ENCODE measurements at regions not wholly inside any gene's neighbourhood (a gene's known extent, or its start where the extent isn't known, plus 50 kb on each side); places are given as distances from the start of the nearest gene placed in this dataset.

DNA sequence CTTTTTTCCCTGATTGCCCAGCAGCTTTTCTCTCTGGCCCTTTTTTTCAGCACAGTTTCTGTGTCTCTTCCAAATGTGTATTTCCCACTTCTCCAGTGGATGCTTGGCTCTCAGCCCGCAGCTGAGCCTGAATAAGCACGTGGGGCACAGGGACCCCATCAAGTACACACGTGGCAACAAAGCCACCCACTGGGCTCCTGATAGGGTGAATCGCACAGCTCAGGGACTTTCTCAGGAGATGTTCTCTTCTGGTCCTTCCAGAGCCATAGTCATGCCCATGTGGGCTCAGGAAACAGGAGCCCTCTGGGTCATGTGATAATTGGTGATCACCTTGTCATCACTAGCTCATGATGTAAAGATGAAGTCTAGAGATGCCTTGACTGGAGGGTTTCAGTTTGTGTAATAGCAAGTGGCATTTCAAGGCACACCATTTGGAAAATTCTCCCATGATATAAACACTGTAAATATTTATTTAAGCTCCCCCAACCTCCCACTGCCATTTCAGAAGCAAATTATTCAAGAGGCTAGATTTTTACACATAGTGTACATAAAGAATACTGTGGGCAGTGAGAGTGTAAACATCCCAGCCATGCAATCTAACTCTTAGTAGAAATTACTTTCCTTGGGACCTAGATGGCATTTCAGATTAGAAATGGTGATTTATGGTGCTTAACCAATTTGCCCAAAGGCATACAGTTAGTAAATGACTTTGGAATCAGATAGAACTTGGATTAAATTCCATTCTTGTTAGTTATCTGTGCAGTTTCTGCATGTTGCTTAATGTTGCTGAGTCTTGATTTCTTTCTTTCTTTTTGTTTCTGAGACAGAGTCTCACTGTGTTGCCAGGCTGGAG is 597.5 kb downstream of the SLC4A3 start:
- Mint-ChIP-seq H3K27me3 (no peaks in the 10 kb centered on the region), H3K4me3 (no peak overlapping the region), H3K27ac (no peak overlapping the region), H3K4me1 (no peaks in the 10 kb centered on the region), H3K9me3 (peaks cover 1% of the 10 kb centered on the region), H3K36me3 (no peaks in the 10 kb centered on the region)
- DNase-seq (no peak), ATAC-seq (ENCODE audit: low read depth) (no peak)
- POLR2A ChIA-PET = no interaction called here

DNA sequence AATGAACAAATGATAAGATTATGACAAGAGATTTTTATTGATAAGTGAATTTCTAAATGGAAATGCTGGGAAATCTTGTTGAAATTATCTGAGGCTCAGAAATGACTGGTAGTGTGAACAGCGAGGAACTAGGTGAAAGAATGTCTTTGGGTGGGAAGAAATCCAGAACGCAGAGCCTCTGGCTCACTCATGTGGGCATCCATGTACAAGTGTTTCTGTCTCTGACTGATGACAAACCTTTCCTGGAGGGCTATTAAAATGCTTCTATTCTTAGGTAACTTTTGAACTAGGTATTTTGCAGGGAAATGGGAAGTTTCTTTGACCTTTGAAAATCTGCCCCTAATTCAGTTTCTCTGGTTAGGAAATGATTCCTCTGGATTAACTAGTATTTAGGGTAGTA is 598.6 kb downstream of the SLC4A3 start:
- no peaks in the 10 kb centered on the region for H3K27me3 Mint-ChIP-seq
- H3K9me3 Mint-ChIP-seq = peaks cover 1% of the 10 kb centered on the region
- no peak overlapping the region for H3K27ac Mint-ChIP-seq
- no peak overlapping the region for H3K4me3 Mint-ChIP-seq
- POLR2A ChIA-PET = no interaction called here
- no peaks in the 10 kb centered on the region for H3K4me1 Mint-ChIP-seq
- no peak for DNase-seq
- ATAC-seq (ENCODE audit: low read depth) = no peak
- H3K36me3 Mint-ChIP-seq = no peaks in the 10 kb centered on the region

DNA sequence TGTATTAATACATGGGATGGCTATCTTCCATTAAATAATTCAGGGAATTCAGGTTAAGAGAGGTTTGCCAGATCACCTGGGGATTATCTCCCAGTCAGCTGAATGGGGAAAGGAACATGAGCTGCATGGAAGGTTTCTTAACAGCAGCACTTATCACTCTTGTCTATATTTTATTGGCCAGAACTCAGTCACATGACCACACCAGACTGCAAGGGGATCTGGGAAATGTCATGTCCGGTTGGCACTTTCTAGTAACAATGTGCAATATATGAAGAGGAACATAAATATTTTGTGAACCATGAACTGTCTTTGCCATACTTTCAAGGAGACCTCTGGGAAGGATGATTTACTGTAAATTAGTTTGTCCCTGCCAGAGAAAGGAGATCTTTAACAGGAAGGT is 599.1 kb downstream of the SLC4A3 start:
- H3K9me3 Mint-ChIP-seq = peaks cover 1% of the 10 kb centered on the region
- H3K27me3 Mint-ChIP-seq = no peaks in the 10 kb centered on the region
- no peak for ATAC-seq (ENCODE audit: low read depth)
- no peaks in the 10 kb centered on the region for H3K36me3 Mint-ChIP-seq
- no peaks in the 10 kb centered on the region for H3K4me1 Mint-ChIP-seq
- POLR2A ChIA-PET = no interaction called here
- H3K27ac Mint-ChIP-seq = no peak overlapping the region
- DNase-seq = no peak
- H3K4me3 Mint-ChIP-seq = no peak overlapping the region

DNA sequence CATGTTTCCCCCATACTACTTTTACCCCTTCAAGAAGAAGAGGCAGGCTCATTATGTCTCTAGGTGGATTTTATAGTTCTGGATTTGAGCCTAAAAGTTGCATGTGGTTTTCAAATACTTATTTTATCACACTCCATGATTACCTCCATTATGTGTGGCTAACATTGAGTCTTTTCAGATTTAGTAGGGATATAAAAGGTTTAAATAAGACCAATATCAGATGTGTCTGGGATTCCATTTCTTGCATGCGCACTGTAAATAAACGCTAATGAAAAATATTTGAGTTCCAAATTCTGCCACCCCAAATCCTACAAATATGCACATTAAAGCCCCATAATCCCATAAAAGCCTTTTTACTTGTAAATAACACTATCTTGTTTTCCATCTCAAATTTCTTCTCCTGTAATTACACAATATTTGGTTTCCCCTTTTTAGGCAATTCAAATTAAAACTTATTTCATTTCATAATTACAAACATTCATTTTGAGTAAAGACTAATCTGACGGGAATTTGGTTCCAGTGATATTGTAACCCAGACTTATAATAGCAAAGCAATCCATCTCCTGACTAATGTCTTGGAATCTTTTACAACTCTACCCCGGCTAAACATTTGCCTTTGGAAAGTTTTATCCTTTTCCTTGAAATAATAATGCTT is 600.0 kb downstream of the SLC4A3 start:
- Mint-ChIP-seq H3K4me3 (no peak overlapping the region), H3K27me3 (no peaks in the 10 kb centered on the region), H3K4me1 (no peaks in the 10 kb centered on the region), H3K36me3 (no peaks in the 10 kb centered on the region), H3K9me3 (peaks cover 1% of the 10 kb centered on the region), H3K27ac (no peak overlapping the region)
- POLR2A ChIA-PET = no interaction called here
- ATAC-seq (ENCODE audit: low read depth) (no peak), DNase-seq (no peak)

DNA sequence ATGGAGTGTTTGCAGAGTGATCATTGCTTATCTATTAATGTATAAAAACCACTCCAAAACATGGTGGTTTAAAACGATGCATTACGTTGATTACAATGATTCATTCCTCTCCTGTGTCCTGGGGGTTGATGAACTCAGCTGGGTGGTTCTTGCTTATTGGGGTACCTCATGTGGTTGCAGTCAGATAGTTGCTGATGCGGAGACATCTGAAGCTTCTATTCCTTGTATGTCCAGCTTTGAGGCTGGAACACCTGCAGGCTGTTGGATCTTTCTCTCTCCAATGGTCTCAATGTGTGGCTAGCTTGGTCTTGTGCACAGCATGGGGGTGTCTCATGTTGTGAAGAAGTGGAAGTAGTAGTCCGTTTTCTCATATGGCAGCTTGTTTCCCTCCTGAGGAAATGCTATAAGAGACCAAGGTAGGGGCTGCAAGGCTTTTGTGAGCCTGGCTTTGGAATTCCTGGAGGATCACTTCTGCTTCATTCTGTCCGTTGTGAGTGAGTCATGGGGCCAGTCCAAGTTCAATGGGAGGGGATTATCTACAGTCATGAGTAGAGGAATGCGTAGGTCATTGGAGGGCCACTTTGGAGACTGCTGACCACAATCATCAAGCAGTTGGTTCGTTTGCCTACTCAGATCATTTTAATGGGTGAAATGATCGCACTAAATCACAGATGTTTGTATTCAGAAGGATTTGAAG is 601.0 kb downstream of the SLC4A3 start:
- Mint-ChIP-seq H3K27me3 (no peaks in the 10 kb centered on the region), H3K9me3 (peaks cover 1% of the 10 kb centered on the region), H3K4me3 (no peak overlapping the region), H3K36me3 (no peaks in the 10 kb centered on the region), H3K27ac (no peak overlapping the region), H3K4me1 (no peaks in the 10 kb centered on the region)
- DNase-seq = no peak
- POLR2A ChIA-PET = no interaction called here
- no peak for ATAC-seq (ENCODE audit: low read depth)

DNA sequence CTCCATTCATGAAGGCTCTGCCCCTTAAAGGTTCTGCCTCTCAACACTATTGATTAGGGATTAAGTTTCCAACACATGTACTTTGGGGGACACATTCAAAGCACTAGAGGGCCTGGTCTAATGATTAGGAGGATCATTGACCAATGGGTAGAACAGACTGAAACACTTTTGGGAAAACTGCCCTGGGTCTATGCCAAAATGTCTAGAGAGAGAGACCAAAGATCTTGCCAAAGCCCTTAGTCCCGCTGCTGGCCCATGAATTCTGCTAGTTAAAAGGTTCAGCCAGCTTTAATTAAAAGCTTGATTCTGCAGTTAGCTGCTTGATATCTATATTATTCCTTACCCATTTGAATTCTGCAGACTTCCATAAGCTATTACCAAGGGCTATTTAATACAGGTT is 613.2 kb downstream of the SLC4A3 start:
- Mint-ChIP-seq H3K4me3 (no peak overlapping the region), H3K4me1 (no peaks in the 10 kb centered on the region), H3K27ac (no peak overlapping the region), H3K9me3 (no peaks in the 10 kb centered on the region), H3K36me3 (no peaks in the 10 kb centered on the region), H3K27me3 (no peaks in the 10 kb centered on the region)
- POLR2A ChIA-PET = no interaction called here
- no peak for DNase-seq
- no peak for ATAC-seq (ENCODE audit: low read depth)

DNA sequence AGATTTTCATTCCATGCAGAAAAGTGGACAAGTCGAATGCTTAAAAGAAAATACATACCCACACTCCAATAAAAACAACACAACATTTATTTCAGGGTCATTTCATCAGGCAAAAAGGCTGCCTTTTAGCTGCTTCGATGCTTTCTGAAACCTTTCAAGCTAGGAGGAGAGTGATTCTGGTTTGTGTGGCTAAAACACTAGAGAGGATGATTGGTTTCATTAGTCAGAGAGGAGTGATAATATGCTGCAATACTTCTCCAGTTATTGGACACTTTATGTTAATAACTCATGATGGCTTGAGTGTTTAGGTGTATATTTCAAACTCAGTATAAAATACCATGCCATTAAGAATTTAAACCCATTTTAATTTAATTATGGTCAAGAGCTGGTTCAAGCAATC is 614.0 kb downstream of the SLC4A3 start:
- no peaks in the 10 kb centered on the region for H3K9me3 Mint-ChIP-seq
- no peak overlapping the region for H3K27ac Mint-ChIP-seq
- POLR2A ChIA-PET = no interaction called here
- ATAC-seq (ENCODE audit: low read depth) (no peak), DNase-seq (no peak)
- H3K4me1 Mint-ChIP-seq = no peaks in the 10 kb centered on the region
- no peaks in the 10 kb centered on the region for H3K27me3 Mint-ChIP-seq
- no peak overlapping the region for H3K4me3 Mint-ChIP-seq
- H3K36me3 Mint-ChIP-seq = no peaks in the 10 kb centered on the region

DNA sequence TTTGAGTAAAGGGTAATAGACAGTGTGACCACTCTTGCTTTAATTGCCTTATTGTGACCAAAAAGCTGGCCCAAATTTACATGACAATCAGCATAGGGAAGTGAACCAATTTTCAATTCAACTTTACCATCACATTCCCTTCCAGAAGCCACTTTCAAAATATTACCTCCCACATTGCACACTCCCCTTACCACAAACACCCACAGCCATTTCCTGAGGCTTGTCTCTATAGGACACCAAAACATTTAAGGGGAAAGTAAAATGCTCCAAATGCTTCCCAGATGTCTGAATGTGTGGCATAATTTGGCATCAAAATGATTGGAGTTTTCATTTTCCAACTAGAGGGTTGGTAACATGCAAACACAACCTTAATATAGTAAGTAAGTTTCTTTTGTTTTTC is 616.1 kb downstream of the SLC4A3 start:
- H3K27me3 Mint-ChIP-seq = no peaks in the 10 kb centered on the region
- no peaks in the 10 kb centered on the region for H3K4me1 Mint-ChIP-seq
- H3K9me3 Mint-ChIP-seq = no peaks in the 10 kb centered on the region
- DNase-seq (no peak), ATAC-seq (ENCODE audit: low read depth) (no peak)
- no peak overlapping the region for H3K4me3 Mint-ChIP-seq
- no peak overlapping the region for H3K27ac Mint-ChIP-seq
- POLR2A ChIA-PET = no interaction called here
- no peaks in the 10 kb centered on the region for H3K36me3 Mint-ChIP-seq

DNA sequence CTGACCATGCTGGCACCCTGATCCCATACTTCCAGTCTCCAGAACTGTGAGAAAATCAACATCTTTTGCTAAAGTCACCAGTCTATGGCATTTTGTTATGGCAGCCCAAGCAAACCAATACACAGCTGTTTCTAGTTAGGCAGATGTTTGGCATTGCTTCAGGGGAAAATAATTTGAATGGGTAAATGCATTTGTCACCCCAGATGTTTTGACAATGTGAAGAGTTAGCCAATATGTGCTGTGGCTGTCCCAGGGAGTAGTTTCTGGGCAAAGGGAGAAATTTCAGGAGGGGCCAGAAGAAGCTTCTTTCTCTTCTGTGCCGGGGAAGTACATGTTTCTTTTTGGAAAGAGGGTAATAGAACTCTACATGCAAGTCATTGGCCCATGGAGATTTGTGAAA is 619.0 kb downstream of the SLC4A3 start:
- no peaks in the 10 kb centered on the region for H3K9me3 Mint-ChIP-seq
- POLR2A ChIA-PET = no interaction called here
- no peak for DNase-seq
- no peak for ATAC-seq (ENCODE audit: low read depth)
- no peaks in the 10 kb centered on the region for H3K4me1 Mint-ChIP-seq
- H3K27ac Mint-ChIP-seq = no peak overlapping the region
- no peak overlapping the region for H3K4me3 Mint-ChIP-seq
- H3K36me3 Mint-ChIP-seq = no peaks in the 10 kb centered on the region
- H3K27me3 Mint-ChIP-seq = no peaks in the 10 kb centered on the region

DNA sequence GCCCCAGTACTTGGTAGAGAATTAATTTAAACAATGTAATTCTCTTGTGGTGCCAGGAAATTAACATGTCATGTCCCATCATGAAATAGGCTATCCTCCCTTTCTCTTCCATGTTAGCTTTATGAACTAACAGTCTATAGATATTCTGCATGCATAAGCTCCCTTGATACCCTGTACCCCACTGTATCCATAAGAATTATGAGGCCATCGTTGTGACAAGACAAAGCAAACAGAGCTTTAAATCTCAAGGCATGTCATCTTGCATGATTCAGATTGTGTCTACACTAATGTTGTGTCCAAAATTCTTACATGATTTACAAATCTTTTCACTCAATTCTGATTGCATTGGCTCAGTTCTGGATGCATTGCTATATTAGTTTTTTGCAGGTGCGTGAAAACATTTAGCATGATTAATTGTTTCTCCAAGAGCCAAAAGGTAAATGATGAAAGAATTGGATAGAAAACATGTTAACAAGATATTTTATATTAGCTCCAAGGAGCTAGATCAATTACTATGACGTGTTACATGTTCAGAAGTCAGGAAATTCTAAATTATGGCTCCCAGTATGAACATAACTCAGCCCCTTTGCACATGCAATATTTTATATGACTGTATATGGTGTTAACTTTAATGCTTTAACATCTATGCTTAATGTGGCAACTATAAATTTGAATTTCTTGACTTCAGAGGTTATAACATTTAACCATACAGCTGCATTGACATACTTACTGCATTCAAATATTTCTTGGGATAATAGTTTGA is 620.3 kb downstream of the SLC4A3 start:
- Mint-ChIP-seq H3K27me3 (no peaks in the 10 kb centered on the region), H3K36me3 (no peaks in the 10 kb centered on the region), H3K27ac (no peak overlapping the region), H3K4me3 (no peak overlapping the region), H3K4me1 (no peaks in the 10 kb centered on the region), H3K9me3 (peaks cover 1% of the 10 kb centered on the region)
- POLR2A ChIA-PET = no interaction called here
- no peak for DNase-seq
- no peak for ATAC-seq (ENCODE audit: low read depth)

DNA sequence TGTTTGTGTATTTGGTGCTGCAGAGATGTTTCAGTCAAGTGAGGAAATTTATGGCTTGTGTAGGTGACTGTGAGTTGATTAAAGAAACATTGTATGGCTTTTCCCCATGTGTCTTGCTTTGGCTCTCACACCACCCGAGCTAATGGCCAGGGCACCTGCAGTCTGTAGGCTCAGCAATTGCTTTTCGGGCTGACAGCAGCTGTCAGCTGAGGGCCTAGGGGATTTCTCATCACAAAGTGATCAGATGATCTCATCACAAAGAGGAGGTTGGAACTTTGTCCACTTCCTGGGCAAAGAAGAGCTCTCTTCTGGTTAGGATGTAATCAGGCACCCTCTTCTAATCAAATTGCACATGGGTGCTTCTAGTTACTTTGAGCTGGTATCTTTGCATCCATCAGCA is 632.2 kb downstream of the SLC4A3 start:
- Mint-ChIP-seq H3K4me1 (no peaks in the 10 kb centered on the region), H3K27ac (no peak overlapping the region), H3K4me3 (no peak overlapping the region), H3K27me3 (no peaks in the 10 kb centered on the region), H3K9me3 (peaks cover 2% of the 10 kb centered on the region), H3K36me3 (no peaks in the 10 kb centered on the region)
- DNase-seq = no peak
- no peak for ATAC-seq (ENCODE audit: low read depth)
- POLR2A ChIA-PET = no interaction called here

DNA sequence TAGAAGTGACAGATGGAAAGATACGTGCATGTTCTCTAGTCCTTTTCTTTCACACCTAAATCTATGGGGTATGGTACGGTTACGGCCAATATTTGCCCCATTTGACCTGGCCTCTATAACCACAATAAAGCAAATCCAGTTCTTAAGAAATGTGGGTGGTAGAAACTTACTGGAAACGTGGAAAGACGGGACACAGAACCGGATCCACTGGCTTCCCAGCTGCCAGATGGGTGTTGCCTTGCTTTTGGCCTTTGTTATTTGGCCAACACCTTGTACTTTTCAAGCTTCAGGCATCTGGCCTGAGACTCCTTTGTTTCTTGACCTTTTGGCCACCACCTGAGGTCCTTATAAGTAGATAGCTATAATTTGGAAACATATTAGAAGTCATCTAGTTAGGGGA is 635.9 kb downstream of the SLC4A3 start:
- Mint-ChIP-seq H3K27me3 (no peaks in the 10 kb centered on the region), H3K36me3 (no peaks in the 10 kb centered on the region), H3K4me1 (no peaks in the 10 kb centered on the region), H3K4me3 (no peak overlapping the region), H3K27ac (no peak overlapping the region), H3K9me3 (peaks cover 2% of the 10 kb centered on the region)
- ATAC-seq (ENCODE audit: low read depth) (no peak), DNase-seq (no peak)
- POLR2A ChIA-PET = no interaction called here

DNA sequence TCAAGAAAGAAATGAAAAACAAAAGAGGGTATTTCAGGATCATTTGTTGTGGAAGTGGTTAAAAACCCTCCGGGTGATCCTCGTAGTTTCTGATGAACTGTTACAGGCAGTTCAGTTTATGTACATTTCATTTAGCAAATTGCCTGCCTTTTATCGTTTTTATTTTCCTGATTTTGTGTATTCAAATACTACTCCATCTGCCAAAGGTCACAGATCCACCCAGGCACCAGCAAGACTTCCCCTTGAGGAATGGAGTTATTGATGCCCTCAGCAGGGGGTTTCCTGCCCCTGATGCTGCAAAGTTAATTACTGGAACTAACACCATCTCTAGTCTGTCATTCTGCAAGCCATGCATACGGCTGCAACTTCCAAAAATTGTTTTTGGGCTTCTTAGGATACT is 641.9 kb downstream of the SLC4A3 start:
- POLR2A ChIA-PET = no interaction called here
- H3K36me3 Mint-ChIP-seq = no peaks in the 10 kb centered on the region
- no peaks in the 10 kb centered on the region for H3K4me1 Mint-ChIP-seq
- no peaks in the 10 kb centered on the region for H3K27me3 Mint-ChIP-seq
- H3K27ac Mint-ChIP-seq = no peak overlapping the region
- DNase-seq = no peak
- no peak for ATAC-seq (ENCODE audit: low read depth)
- H3K4me3 Mint-ChIP-seq = no peak overlapping the region
- H3K9me3 Mint-ChIP-seq = peaks cover under 1% of the 10 kb centered on the region
